HCEC 1CT (cell line): ENCODE measurements at regions not wholly inside any gene's neighbourhood (a gene's known extent, or its start where the extent isn't known, plus 50 kb on each side); places are given as distances from the start of the nearest gene placed in this dataset.

Experiments
- DNase-seq: peaks from one replicate; pipeline ENCODE4 v3.0.0-alpha.2; 2017

DNA sequence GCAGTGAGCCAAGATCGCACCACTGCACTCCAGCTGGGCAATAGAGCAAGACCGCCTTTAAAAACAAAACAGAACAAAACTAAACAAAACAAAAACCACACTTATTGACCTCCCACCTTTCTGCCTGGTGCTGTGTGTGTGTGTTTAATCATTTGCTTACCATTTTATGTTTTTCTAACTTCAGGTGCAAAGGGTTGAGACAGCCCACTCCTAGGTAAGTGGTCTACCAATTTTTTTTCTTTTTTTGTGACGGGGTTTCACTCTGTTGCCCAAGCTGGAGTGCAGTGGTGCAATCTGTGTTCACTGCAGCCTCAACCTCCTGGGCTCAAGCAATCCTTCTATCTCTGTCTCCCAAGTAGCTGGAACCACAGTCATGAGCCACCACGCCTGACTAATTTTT, 65.8 kb downstream of the SALL1 start:
- DNase-seq, result no peak

DNA sequence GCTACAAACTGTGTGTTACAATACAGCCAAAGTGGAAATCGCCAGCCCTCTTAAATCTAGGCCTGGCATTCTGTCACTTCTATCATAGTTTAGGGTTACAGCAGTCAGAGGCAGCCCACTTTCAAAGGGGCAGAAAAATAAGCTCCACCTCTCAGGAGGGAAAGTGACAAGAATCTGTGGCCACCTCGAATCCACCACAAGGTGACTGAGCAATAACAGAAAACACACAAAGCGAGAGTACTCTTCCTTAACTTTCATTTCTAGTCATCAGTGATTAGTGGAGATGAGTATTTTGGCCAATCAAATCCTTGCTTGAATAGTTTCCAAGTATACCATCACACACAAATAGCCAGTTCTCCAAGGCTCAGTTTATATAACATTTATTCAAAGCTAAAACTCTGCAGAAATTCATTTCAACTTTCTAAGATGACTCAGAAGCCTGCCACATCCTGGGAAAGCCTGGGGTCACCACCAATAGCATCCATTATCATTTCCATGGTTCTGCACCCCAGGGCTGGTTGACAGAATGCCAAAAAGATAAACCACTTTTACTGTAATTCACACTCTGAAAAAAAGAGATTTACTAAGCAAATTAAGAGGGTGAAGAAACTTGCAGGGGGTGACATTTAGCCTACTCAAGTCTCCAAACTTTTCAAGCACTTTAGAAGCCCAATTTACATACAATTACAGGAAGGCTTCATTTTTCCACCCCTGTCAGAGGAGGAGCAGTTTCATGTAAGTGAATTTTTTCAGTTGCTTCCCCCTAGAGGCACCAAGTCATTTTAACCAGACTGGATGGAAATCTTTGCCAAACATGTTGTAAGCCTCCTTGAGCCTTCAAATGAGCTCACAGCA, 66.8 kb downstream of the SALL1 start:
- DNase-seq, result no peak

DNA sequence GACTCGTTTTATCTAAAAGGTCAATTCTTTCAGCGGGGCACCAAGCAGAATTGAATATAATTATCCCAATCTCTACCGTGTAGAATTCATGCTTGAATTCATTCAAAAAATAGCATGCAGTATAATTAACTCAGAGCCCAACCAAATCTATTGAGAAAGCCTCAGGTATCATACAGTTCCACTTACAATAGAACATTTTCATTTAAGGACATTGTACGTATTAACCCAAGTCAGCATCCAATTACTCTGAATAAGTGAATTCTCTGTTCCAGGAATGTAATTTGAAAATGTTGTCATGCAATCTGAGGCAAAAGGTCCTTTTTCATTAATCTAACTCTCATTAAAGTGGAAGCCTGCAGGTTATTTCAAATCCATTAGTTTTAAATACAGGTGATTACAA, 78.5 kb downstream of the SALL1 start:
- DNase-seq, result no peak

DNA sequence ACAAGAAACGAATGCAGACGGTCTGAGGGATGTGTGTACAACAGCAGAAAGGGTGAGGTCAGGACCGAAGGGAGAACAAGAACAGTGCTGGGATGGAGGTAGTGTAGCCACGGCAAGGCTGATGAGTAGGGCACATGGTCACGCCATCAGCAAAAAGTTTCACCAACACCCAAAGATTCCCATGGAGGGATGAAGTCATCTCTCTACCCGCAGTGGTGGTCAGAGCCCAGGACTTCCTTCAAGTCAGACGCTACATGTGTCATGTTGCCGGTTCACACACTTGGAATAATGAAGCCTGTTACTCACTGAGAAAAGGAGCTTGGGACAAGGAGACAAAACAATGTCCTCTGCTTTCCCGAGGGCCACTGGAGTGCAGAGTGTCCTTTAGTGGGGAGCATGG, 79.7 kb downstream of the SALL1 start:
- DNase-seq, result no peak

DNA sequence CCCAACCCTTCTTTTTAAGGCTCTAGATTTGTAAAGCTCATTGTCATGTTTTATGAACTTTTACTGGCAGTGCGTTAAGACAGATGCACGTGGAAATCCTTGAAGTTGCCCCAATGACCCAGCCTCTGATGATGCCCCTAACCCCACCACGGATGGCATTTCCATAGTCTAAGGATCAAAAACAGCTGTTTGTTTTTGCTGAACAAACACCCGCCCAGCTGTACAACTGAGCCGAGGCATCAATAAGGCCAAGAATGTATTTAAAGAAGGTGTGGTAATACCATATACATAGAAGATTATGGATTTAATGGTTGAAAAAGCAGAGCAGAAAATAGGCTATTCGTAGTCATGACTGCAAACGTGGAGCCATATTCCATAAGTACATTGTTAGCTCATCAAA, 83.7 kb downstream of the SALL1 start:
- DNase-seq, result no peak

DNA sequence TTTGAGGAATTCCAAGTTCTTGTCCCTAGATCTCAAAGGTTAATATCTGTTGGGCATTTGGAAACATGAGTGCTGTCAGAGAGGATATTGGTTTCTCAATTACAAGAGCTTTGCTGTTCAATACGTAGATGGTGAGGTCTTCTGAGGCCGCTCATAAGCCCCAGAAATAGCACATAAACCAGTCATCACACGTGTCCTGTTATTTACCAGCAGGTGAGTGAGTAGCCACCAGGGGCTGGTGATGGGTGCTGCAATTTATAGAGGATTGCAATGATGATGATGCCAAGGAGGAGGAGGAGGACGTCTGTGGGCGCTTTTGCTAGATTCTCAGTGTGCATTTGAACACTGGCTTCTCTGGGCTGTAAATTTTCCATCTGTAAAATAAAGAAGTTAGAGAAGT, 89.0 kb downstream of the SALL1 start:
- DNase-seq, result no peak

DNA sequence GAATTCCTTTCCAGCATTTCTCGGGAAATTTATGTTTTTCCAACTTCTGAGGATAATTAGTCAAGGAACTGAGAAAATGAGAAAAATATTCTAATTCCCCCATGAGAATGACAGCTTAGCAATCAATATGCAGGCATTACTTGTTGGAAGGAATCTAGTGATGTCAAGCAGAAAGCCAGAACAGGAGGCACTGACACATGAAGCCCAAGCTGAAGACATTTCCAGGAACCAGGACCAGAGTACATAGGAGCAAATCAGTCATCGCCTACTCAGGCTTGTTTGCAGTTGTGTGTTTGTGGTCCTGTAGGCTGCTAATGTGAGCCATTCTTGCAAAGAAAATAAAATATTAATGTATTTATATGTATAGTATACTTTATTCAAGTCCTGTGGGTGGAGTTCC, 89.7 kb downstream of the SALL1 start:
- no peak for DNase-seq

DNA sequence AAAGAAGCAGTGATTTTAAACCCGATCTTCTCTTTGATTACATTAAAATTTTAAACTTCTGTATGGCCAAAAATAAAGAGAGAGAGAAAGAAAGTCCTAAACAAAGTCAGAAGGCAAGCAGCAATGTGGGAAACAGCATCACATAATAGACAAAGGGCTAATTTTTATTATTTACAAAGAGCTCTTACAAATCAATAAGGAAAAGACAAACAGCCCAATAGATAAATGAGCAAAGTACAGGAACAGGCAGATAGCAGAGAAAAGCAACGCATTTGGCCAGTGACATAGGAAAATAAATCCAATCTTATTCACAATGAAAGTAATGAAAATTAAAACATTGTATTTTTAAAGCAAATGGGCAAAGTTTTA, 93.1 kb downstream of the SALL1 start:
- no peak for DNase-seq

DNA sequence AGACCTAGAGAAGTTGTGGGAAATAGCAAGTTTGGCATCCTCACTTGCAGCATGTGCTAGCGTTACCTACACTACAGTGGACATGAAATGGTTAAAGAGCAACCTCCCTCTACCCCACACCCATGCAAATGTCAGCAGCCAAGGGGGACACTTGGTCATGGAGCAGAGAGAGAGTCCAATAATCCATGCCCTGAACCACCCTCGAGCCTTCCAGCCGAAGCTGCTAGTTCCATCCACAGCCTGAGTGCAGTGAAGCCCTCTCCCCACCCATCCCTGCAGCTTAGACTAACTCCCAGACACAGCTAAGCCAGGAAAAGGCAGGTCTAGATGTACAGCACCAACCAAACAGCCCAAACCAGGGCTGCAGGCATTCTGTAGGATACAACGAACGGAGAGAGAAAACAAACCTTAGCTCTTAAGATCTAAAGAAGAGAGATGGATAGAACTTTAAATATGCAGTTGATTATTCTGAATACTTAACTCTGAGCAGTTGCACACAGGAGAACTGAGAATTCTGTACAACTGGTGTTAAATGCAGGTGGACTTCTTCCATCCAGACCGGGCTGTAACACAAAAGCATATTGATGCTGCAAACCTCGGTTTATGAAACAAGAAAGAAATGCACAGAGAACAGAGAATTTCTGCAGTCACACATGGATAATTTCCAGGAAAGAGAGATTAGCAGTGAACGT, 93.8 kb downstream of the SALL1 start:
- DNase-seq, result no peak

DNA sequence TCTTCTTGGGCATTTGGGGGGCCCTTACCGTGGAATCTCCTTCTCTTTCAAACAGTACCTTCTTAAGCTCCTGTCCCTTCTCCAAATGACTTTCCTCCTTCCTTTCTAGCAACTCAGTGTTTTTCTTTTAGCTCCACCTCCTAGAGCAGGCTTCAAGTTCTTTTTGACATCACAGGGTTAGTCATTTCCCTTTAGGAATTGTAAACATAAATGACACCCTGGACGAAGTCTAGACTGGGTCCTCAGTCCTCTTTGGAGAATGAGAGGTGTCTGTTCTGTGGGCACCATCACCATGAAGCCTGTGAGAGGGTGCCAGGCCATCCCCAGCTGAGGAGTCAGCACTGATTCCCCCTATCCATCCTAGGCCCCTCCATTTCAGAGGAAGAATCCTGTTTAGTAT, 94.7 kb downstream of the SALL1 start:
- DNase-seq, result no peak

DNA sequence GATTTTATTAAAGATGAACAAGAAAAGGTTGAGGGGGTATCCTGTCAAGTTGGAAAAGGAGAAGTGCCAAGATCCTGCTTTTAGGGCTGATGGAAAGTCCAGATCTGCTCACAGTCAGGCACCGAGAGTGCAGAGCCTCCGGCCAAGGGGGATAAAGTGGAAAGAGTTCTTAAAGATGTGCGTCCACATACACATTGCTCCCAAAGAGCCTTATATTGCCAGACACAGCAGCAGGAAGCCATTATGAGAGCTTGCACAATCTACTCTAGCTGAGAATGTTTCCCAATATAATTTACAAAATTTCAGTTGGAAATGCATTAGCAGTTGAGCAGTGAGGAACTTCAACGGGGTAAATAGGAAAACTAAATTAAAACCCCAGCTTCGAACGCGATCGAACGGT, 95.6 kb downstream of the SALL1 start:
- DNase-seq, result no peak

DNA sequence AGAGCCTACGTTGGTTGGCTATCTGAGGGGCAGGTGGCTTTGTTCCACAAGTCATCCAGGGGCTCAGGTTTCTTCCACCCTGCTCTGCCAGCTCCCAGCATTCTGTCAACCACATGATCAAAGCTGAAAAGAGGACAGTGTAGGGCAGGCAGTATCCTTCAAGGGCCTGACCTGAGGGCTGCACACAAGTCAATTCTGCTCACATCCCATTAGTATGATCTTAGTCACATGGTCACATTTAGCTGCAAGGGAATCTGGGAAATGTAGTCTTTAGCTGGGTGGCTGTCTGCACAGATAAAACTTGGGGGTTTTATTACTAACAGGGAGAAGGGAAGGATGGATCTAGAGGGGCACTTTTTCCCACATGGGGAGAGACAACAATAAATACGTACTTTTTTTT, 97.3 kb downstream of the SALL1 start:
- no peak for DNase-seq

DNA sequence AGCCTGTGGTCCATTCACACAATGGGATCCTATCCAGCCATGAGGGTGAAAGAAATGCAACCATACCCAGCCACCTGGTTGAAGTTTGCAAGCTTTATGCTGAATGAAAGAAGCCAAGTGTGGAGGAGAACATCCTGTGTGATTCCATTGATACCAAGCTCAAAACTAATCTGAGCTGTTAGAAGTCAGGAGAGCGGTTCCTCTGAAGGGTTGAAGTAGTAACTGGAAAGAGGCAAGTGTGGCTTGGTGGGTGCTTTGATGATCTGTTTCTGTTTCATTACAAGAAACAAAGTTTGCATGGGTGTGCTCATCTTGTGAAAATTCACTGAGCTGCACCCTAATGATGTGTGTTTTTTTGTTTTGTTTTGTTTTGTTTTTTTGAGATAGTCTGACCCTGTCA, 99.4 kb downstream of the SALL1 start:
- DNase-seq, result no peak

DNA sequence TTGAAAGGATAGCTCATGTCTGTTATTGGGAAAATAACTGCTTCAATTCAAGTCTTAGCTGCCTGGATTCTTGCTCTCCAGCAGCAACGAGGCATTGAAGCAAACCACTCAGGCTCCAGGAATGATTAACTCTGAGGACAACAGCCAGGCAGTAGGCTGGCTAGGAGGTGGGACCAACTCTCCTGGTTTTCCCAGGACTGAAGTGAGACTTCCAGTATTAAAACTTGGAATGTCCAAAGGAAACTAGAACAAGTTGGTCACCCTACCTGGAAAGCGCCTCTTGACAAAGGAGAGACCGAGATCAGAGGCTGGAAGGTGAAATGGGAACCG, 100.7 kb downstream of the SALL1 start:
- DNase-seq, result no peak

DNA sequence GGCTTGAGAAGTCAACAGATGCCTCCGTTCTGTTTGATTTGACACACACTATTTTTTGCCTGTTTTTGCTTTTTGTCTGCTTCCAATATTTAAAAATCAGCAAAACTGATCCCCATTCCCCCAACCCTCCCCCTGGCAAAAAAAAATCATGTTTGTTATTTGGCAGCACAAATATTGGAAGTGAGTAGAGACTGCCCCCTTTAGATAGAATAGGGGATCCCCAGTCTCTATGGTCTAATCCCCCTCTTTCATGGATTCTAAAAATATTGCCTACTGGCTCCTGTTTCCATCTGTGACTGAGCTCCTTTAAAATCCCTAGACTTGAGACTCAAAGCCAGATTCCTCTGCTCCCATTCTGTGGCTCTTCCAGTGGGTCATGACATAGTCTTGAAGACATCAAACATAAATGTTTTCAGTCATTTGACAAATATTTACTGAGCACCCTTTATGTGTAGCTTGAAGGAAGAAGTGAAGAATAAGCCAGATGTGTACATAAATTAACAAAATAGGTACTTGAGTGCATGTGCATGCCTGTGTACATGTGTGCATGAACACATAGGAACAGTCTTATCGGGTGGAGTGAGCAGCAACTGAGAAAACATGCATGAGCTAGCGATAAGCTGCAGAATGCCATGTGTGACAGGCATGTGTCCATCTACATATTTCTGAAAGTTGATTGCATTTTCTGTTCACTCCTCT, 101.2 kb downstream of the SALL1 start:
- DNase-seq, result no peak

DNA sequence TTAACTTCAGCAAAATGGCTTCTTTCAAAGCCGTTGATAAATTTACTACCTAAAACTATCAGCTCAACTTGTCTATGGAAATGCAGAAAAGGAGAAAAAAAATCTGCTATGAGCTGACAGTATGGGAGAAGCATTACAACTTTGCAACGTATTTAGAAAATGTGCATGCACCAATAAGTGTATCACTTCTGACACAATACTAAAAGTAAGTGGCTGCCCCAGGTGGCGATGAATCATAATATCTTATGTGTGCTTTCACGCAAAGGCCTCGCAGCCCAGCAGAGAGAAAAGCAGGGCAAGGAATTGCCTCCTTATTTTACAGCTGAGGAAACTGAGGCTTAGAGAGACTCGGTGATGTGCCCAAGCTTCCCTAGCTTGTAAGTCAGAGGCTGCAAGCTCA, 101.8 kb downstream of the SALL1 start:
- no peak for DNase-seq

DNA sequence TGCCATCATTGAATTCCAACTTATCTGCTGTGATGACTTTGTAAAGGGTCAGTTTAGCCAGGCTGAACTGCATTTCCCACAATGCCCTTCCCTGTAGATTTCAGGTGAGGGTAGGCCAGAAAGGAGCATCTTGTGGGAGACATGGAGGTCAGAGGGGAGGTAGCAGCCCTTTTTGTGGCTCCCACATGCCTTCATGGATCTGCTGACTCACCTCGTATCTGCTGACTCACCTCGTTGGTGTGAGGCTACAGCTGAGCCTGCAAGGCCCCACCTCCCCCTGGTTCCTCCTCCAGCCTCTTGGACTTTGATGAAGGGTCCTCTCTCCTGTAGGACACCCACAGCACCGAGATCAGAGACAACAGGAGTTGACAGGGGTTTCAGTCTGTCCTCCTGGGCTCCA, 102.5 kb downstream of the SALL1 start:
- DNase-seq, result no peak

DNA sequence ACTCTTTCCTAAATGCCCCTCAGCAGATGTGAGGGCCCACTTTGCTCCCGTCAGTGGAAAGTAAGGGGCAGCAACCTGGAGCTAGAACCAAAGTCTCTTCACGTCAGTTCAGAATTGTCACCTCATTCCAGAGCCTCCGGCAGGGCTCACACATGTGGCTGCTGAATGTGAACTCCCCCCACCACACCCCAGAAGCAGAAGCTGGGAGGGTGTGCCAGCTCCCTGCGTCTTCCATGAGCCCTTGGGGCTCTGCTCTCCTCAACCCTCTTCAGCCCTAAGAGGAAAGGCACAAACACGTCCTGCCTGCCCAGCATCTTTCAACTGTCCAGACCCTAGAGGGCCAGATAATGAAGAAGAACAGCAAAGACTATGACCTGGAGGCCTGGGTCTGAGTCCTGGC, 105.3 kb downstream of the SALL1 start:
- no peak for DNase-seq

DNA sequence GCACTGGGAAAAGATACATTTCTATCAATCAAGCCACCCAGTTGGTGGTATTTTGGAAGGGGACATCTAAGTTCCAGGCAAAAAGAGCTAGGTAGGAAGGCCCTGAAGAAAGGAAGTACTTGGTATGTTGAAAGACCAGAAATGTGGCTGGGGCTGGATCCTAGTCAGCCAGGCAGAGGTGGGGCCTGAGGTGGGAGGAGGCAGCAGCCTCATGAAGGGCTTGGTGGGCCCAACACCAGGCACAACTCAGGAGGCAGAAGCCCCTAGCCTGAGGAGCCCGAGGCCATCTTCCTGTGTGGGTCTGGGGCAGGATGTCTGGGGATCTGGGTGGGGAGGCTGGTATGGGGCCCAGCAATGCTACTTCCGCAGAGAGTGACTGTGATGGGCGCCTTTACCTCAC, 105.9 kb downstream of the SALL1 start:
- DNase-seq, result no peak

DNA sequence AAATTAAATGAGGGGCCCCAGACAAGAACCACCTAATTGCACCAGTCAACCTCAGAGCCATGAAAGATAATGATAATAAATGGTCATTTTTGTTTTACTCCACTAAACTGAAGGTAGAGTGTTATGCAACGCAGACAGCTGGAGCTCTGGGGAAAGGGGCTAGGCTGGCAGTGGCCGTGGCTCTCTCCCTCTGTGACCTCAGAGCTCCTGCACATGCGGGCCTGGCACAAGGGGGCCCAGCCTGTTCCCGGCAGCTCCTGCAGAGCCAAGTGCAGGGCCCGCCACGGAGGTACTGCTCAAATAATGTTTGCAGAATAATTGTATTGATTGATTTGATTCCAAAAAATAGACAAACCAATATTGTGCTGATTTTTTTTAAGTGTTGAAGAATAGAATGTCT, 109.5 kb downstream of the SALL1 start:
- DNase-seq, result no peak

DNA sequence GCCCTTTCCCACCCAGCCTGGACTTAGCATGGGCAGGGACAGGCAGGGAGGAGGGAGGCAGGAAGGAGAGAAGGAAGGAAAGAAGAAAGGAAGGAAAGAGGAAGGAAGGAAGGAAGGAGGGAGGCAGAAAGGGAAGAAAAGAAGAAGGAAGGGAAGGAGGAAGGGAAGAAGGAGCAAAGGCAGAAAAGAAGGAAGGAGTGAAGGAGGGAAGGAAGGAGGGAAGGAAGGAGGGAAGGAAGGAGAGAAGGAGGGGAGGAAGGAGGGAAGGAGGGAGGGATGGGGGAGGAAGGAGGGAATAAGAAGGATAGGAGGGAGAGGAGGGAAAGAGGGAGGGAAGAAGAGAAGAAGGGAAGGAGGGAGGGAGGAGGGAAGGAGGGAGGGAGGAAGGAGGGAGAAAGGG, 110.4 kb downstream of the SALL1 start:
- DNase-seq, result no peak

DNA sequence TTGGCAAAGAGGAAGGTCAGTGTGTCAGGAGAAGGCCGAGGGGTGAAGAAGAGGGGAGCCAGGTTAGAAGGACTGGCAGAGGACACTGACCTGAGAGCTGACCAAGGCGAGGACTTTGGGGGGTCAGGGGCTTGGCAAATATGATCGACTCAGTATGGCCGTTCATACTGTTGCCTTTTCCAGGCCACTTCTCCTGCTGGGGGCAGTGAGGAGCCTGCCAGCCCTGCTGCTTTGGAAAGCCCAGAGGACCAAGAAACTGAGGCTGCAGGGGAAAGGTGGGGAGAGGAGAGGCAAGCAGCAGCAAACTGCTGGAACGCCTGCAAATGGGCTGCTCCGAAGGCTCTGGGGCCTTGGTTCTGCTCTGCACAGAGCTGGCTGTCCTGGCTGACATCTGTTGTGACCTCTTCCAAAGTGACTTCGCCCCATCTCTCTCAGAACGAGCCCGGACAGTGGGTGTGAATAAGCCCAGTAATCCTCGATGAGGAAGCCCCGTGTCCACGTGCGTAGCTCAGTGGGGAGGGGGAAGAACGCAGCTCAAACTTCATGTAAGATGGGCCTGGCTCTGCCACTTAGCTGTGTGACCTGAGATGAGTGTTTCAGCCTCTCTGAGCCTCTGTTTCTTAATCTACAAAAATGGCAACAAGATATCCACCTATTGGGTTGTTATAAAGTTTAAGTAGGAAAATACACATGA, 111.3 kb downstream of the SALL1 start:
- no peak for DNase-seq

DNA sequence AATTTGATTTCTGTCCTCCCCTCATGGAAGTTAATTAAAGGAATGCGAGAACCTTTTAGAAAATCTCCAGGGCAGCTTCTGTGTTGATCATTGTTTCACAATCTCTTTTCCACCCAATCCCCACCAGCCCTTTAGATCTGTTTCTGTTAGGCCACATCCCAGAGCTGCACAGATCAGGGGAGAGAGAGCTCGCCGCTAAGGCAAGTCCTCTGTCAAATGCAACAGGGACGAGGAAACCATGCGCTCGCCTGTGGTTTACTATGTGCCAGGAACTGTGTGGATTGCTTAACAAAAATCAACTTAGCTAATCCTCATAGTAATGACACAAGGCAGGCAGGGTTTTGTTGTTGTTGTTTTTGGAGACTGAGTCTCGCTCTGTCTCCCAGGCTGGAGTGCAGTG, 115.4 kb downstream of the SALL1 start:
- no peak for DNase-seq

DNA sequence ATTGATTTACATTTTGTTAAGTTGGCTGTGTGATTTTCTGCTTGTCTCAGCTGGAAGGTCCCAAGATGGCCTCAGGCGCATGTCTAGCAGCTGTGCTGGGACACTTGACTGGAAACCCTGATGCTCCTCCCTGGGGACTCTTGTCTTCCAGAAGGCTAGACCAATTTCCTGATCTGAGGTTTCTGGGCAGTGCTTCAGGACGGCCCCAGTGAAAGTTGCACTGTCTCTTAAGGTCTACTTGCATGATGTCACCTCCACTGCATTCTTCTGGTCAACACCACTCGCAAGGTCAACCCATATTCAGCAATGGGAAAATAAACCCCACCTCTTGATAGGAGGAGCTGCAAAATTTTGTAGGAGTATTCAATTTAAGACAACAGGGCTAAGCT, 116.0 kb downstream of the SALL1 start:
- DNase-seq, result no peak
